Cardiac muscle cell (in vitro differentiated cells and primary cell): ENCODE measurements at regions not wholly inside any gene's neighbourhood (a gene's known extent, or its start where the extent isn't known, plus 50 kb on each side); places are given as distances from the start of the nearest gene placed in this dataset.

Source experiments
- DNase-seq, 2 donors: peaks; one replicate each; pipeline versions ENCODE4 v3.0.0 to v3.0.0-alpha.2; 2010 to 2017; ENCODE audit warnings: low read depth in 1 of 2, low spot score in 1 of 2
- H3K27ac ChIP-seq: fragments of 200-600 bp; sonication (generic); 2 replicates; pipeline ENCODE4 v1.5.1; 2016
- H3K27me3 ChIP-seq: fragments of 200-600 bp; sonication (generic); 2 replicates; pipeline ENCODE4 v1.6.0; 2016; ENCODE audit warnings: control low read depth
- H3K36me3 ChIP-seq: fragments of 200-600 bp; sonication (generic); 2 replicates; pipeline ENCODE4 v1.5.1; 2016; ENCODE audit warnings: control low read depth
- H3K4me1 ChIP-seq: fragments of 200-600 bp; sonication (generic); 2 replicates; pipeline ENCODE4 v1.8.1; 2017; ENCODE audit warnings: low read depth, mild to moderate bottlenecking, mixed run types
- H3K4me3 ChIP-seq: fragments of 200-600 bp; sonication (generic); 2 replicates; pipeline ENCODE4 v1.5.1; 2016; ENCODE audit warnings: mild to moderate bottlenecking
- H3K9me3 ChIP-seq: fragments of 200-600 bp; sonication (generic); 2 replicates; pipeline ENCODE4 v1.5.1; 2017; ENCODE audit warnings: low read depth, mild to moderate bottlenecking, control low read depth
- TF ChIP-seq, protein P1 (sequence below): IDR thresholded peaks from 2 replicates; pipeline ENCODE4 v1.5.1; 2012; ENCODE audit warnings: low read depth, mild to moderate bottlenecking, low read length

DNA sequence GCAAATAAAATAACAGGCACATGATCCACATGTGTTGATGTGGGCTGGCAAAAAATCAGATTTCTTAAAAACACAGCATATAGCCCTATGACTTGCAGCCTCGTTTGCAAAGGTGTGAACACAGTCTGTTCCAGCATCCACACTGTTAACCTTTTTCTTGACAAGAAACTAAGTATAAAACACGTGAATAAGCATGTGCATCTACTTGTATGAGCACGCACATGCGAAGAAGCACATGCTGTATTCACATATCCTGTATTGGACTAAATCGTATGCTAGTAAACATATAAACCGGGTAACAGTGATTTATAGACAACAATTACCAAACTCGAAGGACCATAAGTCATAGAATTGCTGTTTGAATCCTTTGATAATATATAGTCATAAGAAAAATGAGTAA lies 218.7 kb downstream of the HDGFL1 start:
- TF ChIP-seq, protein P1, sequence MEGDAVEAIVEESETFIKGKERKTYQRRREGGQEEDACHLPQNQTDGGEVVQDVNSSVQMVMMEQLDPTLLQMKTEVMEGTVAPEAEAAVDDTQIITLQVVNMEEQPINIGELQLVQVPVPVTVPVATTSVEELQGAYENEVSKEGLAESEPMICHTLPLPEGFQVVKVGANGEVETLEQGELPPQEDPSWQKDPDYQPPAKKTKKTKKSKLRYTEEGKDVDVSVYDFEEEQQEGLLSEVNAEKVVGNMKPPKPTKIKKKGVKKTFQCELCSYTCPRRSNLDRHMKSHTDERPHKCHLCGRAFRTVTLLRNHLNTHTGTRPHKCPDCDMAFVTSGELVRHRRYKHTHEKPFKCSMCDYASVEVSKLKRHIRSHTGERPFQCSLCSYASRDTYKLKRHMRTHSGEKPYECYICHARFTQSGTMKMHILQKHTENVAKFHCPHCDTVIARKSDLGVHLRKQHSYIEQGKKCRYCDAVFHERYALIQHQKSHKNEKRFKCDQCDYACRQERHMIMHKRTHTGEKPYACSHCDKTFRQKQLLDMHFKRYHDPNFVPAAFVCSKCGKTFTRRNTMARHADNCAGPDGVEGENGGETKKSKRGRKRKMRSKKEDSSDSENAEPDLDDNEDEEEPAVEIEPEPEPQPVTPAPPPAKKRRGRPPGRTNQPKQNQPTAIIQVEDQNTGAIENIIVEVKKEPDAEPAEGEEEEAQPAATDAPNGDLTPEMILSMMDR, result no peak
- no peak overlapping the region for H3K27ac ChIP-seq
- DNase-seq, result no peak
- no peak overlapping the region for H3K4me3 ChIP-seq
- no peaks in the 10 kb centered on the region for H3K36me3 ChIP-seq
- no peaks in the 10 kb centered on the region for H3K9me3 ChIP-seq
- H3K4me1 ChIP-seq, result no peaks in the 10 kb centered on the region
- H3K27me3 ChIP-seq, result no peaks in the 10 kb centered on the region

DNA sequence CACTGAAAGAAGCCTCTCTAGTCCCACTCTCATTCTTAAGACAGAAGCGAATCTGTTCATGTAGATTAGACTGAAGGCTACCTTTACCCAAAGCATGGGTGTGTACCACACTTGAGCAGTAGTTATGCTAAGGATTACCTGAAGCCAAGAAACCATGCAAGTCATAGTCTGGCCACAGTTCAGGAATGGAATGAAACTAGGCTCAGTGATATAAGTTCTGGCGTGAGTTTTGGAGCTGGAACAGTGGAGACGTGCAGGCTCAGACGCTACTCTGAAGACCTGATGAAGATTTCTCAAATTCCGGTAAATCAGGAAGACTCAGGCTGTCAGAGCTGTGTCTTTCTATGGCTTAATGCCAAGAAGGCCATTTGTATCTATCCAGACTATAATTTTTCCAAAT lies 219.9 kb downstream of the HDGFL1 start:
- Histone ChIP-seq H3K27ac (no peak overlapping the region), H3K9me3 (no peaks in the 10 kb centered on the region), H3K4me1 (no peaks in the 10 kb centered on the region), H3K27me3 (no peaks in the 10 kb centered on the region), H3K4me3 (no peak overlapping the region), H3K36me3 (no peaks in the 10 kb centered on the region)
- no peak for DNase-seq
- TF ChIP-seq, protein P1, result no peak

DNA sequence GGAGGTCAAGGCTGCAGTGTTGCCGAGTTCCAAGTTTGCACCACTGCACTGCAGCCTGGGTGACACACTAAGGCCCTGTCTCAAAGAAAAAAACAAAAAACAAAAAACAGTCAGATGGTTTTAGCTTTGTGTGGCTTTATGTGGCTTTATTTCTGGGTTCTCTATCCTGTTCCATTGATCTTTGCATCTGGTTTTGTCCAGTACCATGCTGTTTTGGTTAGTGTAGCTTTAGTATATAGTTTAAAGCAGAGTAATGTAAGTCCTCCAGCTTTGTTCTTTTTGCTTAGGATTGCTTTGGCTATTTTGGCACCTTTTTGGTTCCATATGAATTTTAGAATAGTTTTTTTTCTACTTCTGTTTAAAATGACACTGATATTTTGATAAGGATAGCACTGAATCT lies 225.5 kb downstream of the HDGFL1 start:
- Histone ChIP-seq H3K36me3 (no peaks in the 10 kb centered on the region), H3K9me3 (no peaks in the 10 kb centered on the region), H3K27me3 (no peaks in the 10 kb centered on the region), H3K27ac (no peak overlapping the region), H3K4me3 (no peak overlapping the region), H3K4me1 (no peaks in the 10 kb centered on the region)
- DNase-seq, result no peak
- TF ChIP-seq, protein P1, result no peak

DNA sequence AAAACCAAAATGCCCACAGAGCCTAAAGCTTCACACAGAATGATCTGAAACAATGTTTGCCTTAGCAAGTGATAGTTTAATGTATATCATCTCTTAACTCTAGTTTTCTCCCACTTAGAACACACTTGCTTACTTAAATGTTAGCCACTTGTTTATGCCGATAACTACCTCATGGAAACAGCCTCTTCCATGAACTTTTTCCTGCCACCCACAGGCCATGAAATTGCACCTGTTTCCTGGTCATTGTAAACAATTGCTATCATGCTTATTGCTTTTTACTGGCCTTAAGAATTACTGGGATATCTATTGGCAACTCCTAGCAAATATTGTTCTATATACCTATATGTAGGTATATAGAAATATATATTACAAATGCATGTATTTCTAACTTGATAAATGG lies 231.1 kb downstream of the HDGFL1 start:
- Histone ChIP-seq H3K27me3 (no peaks in the 10 kb centered on the region), H3K27ac (no peak overlapping the region), H3K4me1 (no peaks in the 10 kb centered on the region), H3K36me3 (no peaks in the 10 kb centered on the region), H3K4me3 (no peak overlapping the region), H3K9me3 (no peaks in the 10 kb centered on the region)
- no peak for DNase-seq
- TF ChIP-seq, protein P1, result no peak

DNA sequence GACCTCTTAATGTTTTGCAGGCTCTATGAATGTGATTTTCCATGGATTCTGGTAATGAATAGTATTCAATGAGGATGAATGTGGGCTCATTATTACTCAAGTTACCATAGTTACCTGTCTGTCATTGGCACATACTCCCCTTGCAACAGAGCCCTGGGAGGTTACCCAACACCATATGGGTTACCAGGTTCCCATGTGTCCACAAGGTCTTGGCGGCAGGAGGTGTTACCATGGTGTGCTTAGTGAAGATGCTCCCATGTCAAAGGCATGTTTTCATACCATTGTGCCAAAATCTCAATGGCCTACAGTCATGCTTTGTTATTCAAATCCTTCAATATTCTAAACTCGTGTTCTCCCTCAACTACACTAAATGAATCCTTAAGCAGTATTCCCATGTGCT lies 232.5 kb downstream of the HDGFL1 start:
- no peaks in the 10 kb centered on the region for H3K4me1 ChIP-seq
- TF ChIP-seq, protein P1, result no peak

DNA sequence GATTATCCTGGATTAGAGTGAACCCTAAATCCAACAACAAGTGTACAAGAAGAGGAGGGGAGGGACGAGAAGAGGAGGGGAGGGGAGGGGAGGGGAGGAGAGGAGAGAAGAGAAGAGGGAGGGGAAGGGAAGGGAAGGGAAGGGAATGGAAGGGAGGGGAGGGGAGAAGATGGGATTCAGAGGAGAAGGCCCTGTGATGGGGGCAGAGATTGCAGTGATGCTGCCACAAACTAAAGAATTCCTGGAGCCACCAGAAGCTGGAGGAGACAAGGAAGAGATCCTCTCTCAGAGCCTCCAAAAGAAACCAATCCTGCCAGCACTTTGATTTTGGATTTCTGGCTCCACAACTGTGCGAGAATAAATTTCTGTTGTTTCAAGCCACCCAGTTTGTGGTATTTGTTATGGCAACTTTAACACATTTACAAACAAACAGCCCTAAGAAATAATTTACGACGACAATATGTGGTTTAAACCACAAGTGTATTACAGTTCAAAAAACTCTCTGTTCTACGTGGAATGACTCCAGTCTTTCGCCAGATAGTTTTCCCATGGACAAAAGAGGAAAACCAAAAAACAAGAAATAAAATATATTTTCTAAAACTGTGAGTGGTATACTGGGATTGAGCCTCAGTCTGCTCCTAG lies 235.4 kb downstream of the HDGFL1 start:
- TF ChIP-seq, protein P1, result no peak
- DNase-seq, result no peak
- Histone ChIP-seq H3K36me3 (no peaks in the 10 kb centered on the region), H3K4me3 (no peak overlapping the region), H3K27me3 (no peaks in the 10 kb centered on the region), H3K4me1 (no peaks in the 10 kb centered on the region), H3K27ac (no peak overlapping the region), H3K9me3 (no peaks in the 10 kb centered on the region)

More for the DNA sequence above, 232.5 kb downstream of the HDGFL1 start:
- no peaks in the 10 kb centered on the region for H3K36me3 ChIP-seq
- H3K4me3 ChIP-seq, result no peak overlapping the region
- no peak for DNase-seq
- H3K27me3 ChIP-seq, result no peaks in the 10 kb centered on the region
- H3K27ac ChIP-seq, result no peak overlapping the region
- H3K9me3 ChIP-seq, result no peaks in the 10 kb centered on the region
